ENCODE measurements at regions not wholly inside any gene's neighbourhood (a gene's known extent, or its start where the extent isn't known, plus 50 kb on each side); places are given as distances from the start of the nearest gene placed in this dataset.

- no peak overlapping the region for H2AFZ ChIP-seq (ENCODE audit: low read depth, low read length)
- no TSS peak for BruUV-seq (replicated peaks)
- H3K36me3 ChIP-seq (ENCODE audit: control insufficient read depth in 2 of 2, extremely low read depth in 1 of 2, insufficient read depth in 2 of 2, low read length in 2 of 2), result no peaks in the 10 kb centered on the region
- H3K9me1 ChIP-seq (replicated peaks; ENCODE audit: control insufficient read depth, extremely low read depth, insufficient read depth, low read length), result no peaks in the 10 kb centered on the region
- ChIA-PET POLR2A (no interaction called here), CTCF (interaction anchor here (1.0 to 1.6 kb wide), 3 partner anchors 10 to 15 kb away, joined by 3 to 5 read pairs (median 3); no protein-coding TSS in a partner anchor)
- no peak overlapping the region for H3K4me3 ChIP-seq (replicated peaks in 1 of 3; ENCODE audit: insufficient read depth in 1 of 3, low read depth in 1 of 3, low read length in 3 of 3)
- H4K20me1 ChIP-seq (replicated peaks; ENCODE audit: control insufficient read depth, extremely low read depth, insufficient read depth, low read length), result no peaks in the 10 kb centered on the region
- no peaks in the 10 kb centered on the region for H3K9me3 ChIP-seq (replicated peaks; ENCODE audit: control insufficient read depth, insufficient read depth, low read length)
- no peak for DNase-seq (ENCODE audit: low read depth, low spot score)
- dilution Hi-C loops (cut with MboI; ENCODE audit: extremely low pct_ligation_motif_present, low sequenced_read_pairs), result no loop called here
- no peak overlapping the region for H3K4me2 ChIP-seq (ENCODE audit: insufficient read depth, low read length)
- peaks cover 0 to 2% of the 10 kb centered on the region in 2 experiments for H3K27me3 ChIP-seq (ENCODE audit: control insufficient read depth in 2 of 2, insufficient read depth in 2 of 2, low read length in 2 of 2)
- H3K9ac ChIP-seq (replicated peaks; ENCODE audit: extremely low read depth, insufficient read depth, low read length), result no peak overlapping the region
- no peak overlapping the region for H3K27ac ChIP-seq (ENCODE audit: insufficient read depth, low read depth, low read length)
- TF ChIP-seq FOS (IDR thresholded peaks at IDR 0.05; ENCODE audit: borderline replicate concordance, insufficient read depth, low read length) (no peak), JUN (IDR thresholded peaks at IDR 0.05; ENCODE audit: borderline replicate concordance, insufficient read depth, insufficient read length, low read depth) (no peak), MYC (IDR thresholded peaks at IDR 0.05; ENCODE audit: low read depth, low read length) (no peak), POLR2AphosphoS5 (IDR thresholded peaks at IDR 0.05; ENCODE audit: insufficient read depth, low read depth, low read length) (no peak), MAX (IDR thresholded peaks at IDR 0.05; ENCODE audit: insufficient read depth, insufficient read length) (no peak), GATA2 (IDR thresholded peaks at IDR 0.05; ENCODE audit: insufficient read depth, insufficient read length, low read depth, low read length) (no peak)
- H3K4me1 ChIP-seq (ENCODE audit: control insufficient read depth, extremely low read depth, insufficient read depth, low read length), result no peaks in the 10 kb centered on the region
- intact Hi-C loops (cut with micrococcal nuclease), result no loop called here
- no peak for FAIRE-seq
- H3K79me2 ChIP-seq (ENCODE audit: control insufficient read depth, insufficient read depth, low read length), result no peaks in the 10 kb centered on the region
Observed at GRCh38 chr4:127525608-127526007, 107.1 kb upstream of the INTU start.

DNA sequence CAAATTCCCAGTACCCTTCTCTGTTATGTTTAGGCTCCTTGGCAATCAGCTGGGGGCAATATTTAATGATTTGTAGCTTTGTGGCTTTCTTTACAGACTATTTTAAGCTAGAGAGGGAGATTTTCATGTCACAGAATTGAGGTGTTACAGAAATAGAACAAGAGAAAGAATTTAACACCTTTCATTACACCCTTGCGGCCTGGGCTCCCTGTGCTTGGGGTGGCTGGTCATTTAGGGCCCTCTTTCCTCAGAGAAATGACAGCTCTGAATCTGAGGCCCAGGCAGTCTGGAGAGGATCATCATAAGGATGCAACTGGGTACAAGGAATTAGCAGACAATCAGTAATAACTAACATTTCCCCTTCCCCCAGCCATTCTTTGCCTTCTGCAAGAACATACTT is 104.5 kb upstream of the INTU start:
- no peaks in the 10 kb centered on the region for H3K4me1 ChIP-seq (ENCODE audit: control insufficient read depth, extremely low read depth, insufficient read depth, low read length)
- no TSS peak for BruUV-seq (replicated peaks)
- no peak overlapping the region for H3K27ac ChIP-seq (ENCODE audit: insufficient read depth, low read depth, low read length)
- H3K27me3 ChIP-seq (ENCODE audit: control insufficient read depth in 2 of 2, insufficient read depth in 2 of 2, low read length in 2 of 2), result peaks cover 0 to 2% of the 10 kb centered on the region in 2 experiments
- dilution Hi-C loops (cut with MboI; ENCODE audit: extremely low pct_ligation_motif_present, low sequenced_read_pairs), result no loop called here
- no peak overlapping the region for H2AFZ ChIP-seq (ENCODE audit: low read depth, low read length)
- CTCF ChIA-PET, result no interaction called here
- H3K9me3 ChIP-seq (replicated peaks; ENCODE audit: control insufficient read depth, insufficient read depth, low read length), result no peaks in the 10 kb centered on the region
- intact Hi-C loops (cut with micrococcal nuclease), result no loop called here
- no peak for TF ChIP-seq MYC (IDR thresholded peaks at IDR 0.05; ENCODE audit: low read depth, low read length)
- no peak for TF ChIP-seq MAX (IDR thresholded peaks at IDR 0.05; ENCODE audit: insufficient read depth, insufficient read length)
- no peak for TF ChIP-seq JUN (IDR thresholded peaks at IDR 0.05; ENCODE audit: borderline replicate concordance, insufficient read depth, insufficient read length, low read depth)
- no peak for TF ChIP-seq POLR2AphosphoS5 (IDR thresholded peaks at IDR 0.05; ENCODE audit: insufficient read depth, low read depth, low read length)
- TF ChIP-seq EZH2 (IDR thresholded peaks at IDR 0.05; ENCODE audit: borderline replicate concordance, low read depth, low read length, severe bottlenecking), result no peak
- no peak for TF ChIP-seq GATA2 (IDR thresholded peaks at IDR 0.05; ENCODE audit: insufficient read depth, insufficient read length, low read depth, low read length)
- no peak for TF ChIP-seq POLR2A (IDR thresholded peaks at IDR 0.05; ENCODE audit: low read depth, low read length)
- no peak for TF ChIP-seq FOS (IDR thresholded peaks at IDR 0.05; ENCODE audit: borderline replicate concordance, insufficient read depth, low read length)
- TF ChIP-seq, protein P1, sequence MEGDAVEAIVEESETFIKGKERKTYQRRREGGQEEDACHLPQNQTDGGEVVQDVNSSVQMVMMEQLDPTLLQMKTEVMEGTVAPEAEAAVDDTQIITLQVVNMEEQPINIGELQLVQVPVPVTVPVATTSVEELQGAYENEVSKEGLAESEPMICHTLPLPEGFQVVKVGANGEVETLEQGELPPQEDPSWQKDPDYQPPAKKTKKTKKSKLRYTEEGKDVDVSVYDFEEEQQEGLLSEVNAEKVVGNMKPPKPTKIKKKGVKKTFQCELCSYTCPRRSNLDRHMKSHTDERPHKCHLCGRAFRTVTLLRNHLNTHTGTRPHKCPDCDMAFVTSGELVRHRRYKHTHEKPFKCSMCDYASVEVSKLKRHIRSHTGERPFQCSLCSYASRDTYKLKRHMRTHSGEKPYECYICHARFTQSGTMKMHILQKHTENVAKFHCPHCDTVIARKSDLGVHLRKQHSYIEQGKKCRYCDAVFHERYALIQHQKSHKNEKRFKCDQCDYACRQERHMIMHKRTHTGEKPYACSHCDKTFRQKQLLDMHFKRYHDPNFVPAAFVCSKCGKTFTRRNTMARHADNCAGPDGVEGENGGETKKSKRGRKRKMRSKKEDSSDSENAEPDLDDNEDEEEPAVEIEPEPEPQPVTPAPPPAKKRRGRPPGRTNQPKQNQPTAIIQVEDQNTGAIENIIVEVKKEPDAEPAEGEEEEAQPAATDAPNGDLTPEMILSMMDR (IDR thresholded peaks at IDR 0.05; ENCODE audit: extremely low read depth in 1 of 2, insufficient read depth in 1 of 2, low read depth in 1 of 2, low read length in 2 of 2), result no peak
- no peaks in the 10 kb centered on the region for H3K36me3 ChIP-seq (ENCODE audit: control insufficient read depth in 2 of 2, extremely low read depth in 1 of 2, insufficient read depth in 2 of 2, low read length in 2 of 2)
- DNase-seq (ENCODE audit: low read depth, low spot score) (no peak), FAIRE-seq (no peak)
- POLR2A ChIA-PET, result no interaction called here
- no peaks in the 10 kb centered on the region for H4K20me1 ChIP-seq (replicated peaks; ENCODE audit: control insufficient read depth, extremely low read depth, insufficient read depth, low read length)
- H3K4me3 ChIP-seq (replicated peaks in 1 of 3; ENCODE audit: insufficient read depth in 1 of 3, low read depth in 1 of 3, low read length in 3 of 3), result no peak overlapping the region
- H3K9ac ChIP-seq (replicated peaks; ENCODE audit: extremely low read depth, insufficient read depth, low read length), result no peak overlapping the region
- H3K4me2 ChIP-seq (ENCODE audit: insufficient read depth, low read length), result no peak overlapping the region
- H3K79me2 ChIP-seq (ENCODE audit: control insufficient read depth, insufficient read depth, low read length), result no peaks in the 10 kb centered on the region
- no peaks in the 10 kb centered on the region for H3K9me1 ChIP-seq (replicated peaks; ENCODE audit: control insufficient read depth, extremely low read depth, insufficient read depth, low read length)
